Bronchial epithelial cell (primary cell): ENCODE measurements at regions not wholly inside any gene's neighbourhood (a gene's known extent, or its start where the extent isn't known, plus 50 kb on each side); places are given as distances from the start of the nearest gene placed in this dataset.

Experiments used
- DNase-seq: peaks from one replicate; pipeline ENCODE4 v3.0.0-alpha.2; 2010; ENCODE audit warnings: low read depth
- FAIRE-seq: peaks from 2 replicates; lab custom pipeline; 2011; peaks lifted over from hg19 to GRCh38; lab: Jason Lieb, UNC
- H3K27me3 ChIP-seq: 2 replicates; pipeline ENCODE4 v1.5.1; 2011; ENCODE audit warnings: low read length; ENCODE audit not compliant: control insufficient read depth, insufficient read depth
- H3K36me3 ChIP-seq: 2 replicates; pipeline ENCODE4 v1.5.1; 2011; ENCODE audit warnings: low read length; ENCODE audit not compliant: control insufficient read depth, insufficient read depth
- H3K4me3 ChIP-seq: 2 replicates; pipeline ENCODE4 v1.5.1; 2011; ENCODE audit warnings: mild to moderate bottlenecking, low read depth, low read length, control low read depth
- CTCF ChIP-seq: IDR thresholded peaks from 2 replicates; pipeline ENCODE4 v1.5.1; 2011; ENCODE audit warnings: mild to moderate bottlenecking, moderate library complexity, low read length, control low read depth, inconsistent platforms; ENCODE audit not compliant: insufficient read depth, severe bottlenecking

- TF ChIP-seq CTCF, result no peak
- H3K4me3 ChIP-seq, result no peak overlapping the region
- DNase-seq (no peak), FAIRE-seq (no peak)
- H3K36me3 ChIP-seq, result no peaks in the 10 kb centered on the region
- H3K27me3 ChIP-seq, result no peaks in the 10 kb centered on the region
Observed at GRCh38 chr4:35325908-35326453, 918.3 kb downstream of the ARAP2 start.

- Histone ChIP-seq H3K4me3 (no peak overlapping the region), H3K36me3 (no peaks in the 10 kb centered on the region), H3K27me3 (no peaks in the 10 kb centered on the region)
- no peak for DNase-seq
- no peak for FAIRE-seq
- TF ChIP-seq CTCF, result no peak
Observed at GRCh38 chr4:35342833-35343232, 901.5 kb downstream of the ARAP2 start.

GRCh38 chr4:35347276-35347675 lies 897.0 kb downstream of the ARAP2 start:
- H3K27me3 ChIP-seq, result no peaks in the 10 kb centered on the region
- peak; percentile 1 for DNase-seq
- TF ChIP-seq CTCF, result no peak
- no peak for FAIRE-seq
- no peak overlapping the region for H3K4me3 ChIP-seq
- H3K36me3 ChIP-seq, result no peaks in the 10 kb centered on the region

GRCh38 chr4:35358001-35358584 lies 886.2 kb downstream of the ARAP2 start:
- FAIRE-seq, result no peak
- TF ChIP-seq CTCF, result no peak

GRCh38 chr4:35364321-35364870 lies 879.9 kb downstream of the ARAP2 start:
- TF ChIP-seq CTCF, result no peak
- no peaks in the 10 kb centered on the region for H3K27me3 ChIP-seq
- no peak overlapping the region for H3K4me3 ChIP-seq
- no peaks in the 10 kb centered on the region for H3K36me3 ChIP-seq
- FAIRE-seq (no peak), DNase-seq (no peak)

More at GRCh38 chr4:35358001-35358584, 886.2 kb downstream of the ARAP2 start:
- DNase-seq, result peak; percentile 1
- Histone ChIP-seq H3K27me3 (no peaks in the 10 kb centered on the region), H3K36me3 (no peaks in the 10 kb centered on the region), H3K4me3 (no peak overlapping the region)
